ENCODE measurements at regions not wholly inside any gene's neighbourhood (a gene's known extent, or its start where the extent isn't known, plus 50 kb on each side); places are given as distances from the start of the nearest gene placed in this dataset.

- Histone ChIP-seq H3K36me3 (no peaks in the 10 kb centered on the region), H3K4me3 (ENCODE audit: low read depth, low read length) (no peak overlapping the region), H3K4me1 (0 out of 2 replicates have a peak, but pooled peaks cover under 1% of the 10 kb centered on the region), H3K27me3 (no peaks in the 10 kb centered on the region), H3K9me3 (no peaks in the 10 kb centered on the region)
- DNase-seq, result no peak
- TF ChIP-seq CTCF (IDR thresholded peaks at IDR 0.05; ENCODE audit: low read depth, low read length), result no peak
Measured at GRCh38 chr10:118977022-118977599, 52.4 kb upstream of the NANOS1 start.

GRCh38 chr10:118977835-118978234, 51.7 kb upstream of the NANOS1 start:
- no peak overlapping the region for H3K4me3 ChIP-seq (ENCODE audit: low read depth, low read length)
- no peaks in the 10 kb centered on the region for H3K36me3 ChIP-seq
- no peaks in the 10 kb centered on the region for H3K4me1 ChIP-seq
- TF ChIP-seq CTCF (IDR thresholded peaks at IDR 0.05; ENCODE audit: low read depth, low read length), result no peak
- H3K9me3 ChIP-seq, result no peaks in the 10 kb centered on the region
- DNase-seq, result no peak
- H3K27me3 ChIP-seq, result no peaks in the 10 kb centered on the region

- H3K27me3 ChIP-seq, result no peaks in the 10 kb centered on the region
- no peaks in the 10 kb centered on the region for H3K36me3 ChIP-seq
- TF ChIP-seq CTCF (IDR thresholded peaks at IDR 0.05; ENCODE audit: low read depth, low read length), result no peak
- H3K4me3 ChIP-seq (ENCODE audit: low read depth, low read length), result no peak overlapping the region
- H3K9me3 ChIP-seq, result no peaks in the 10 kb centered on the region
- H3K4me1 ChIP-seq, result 0 out of 2 replicates have a peak, but pooled peaks cover under 1% of the 10 kb centered on the region
- DNase-seq, result no peak
Measured at GRCh38 chr10:118978316-118978997, 51.1 kb upstream of the NANOS1 start.

GRCh38 chr10:118978998-118979350, 50.5 kb upstream of the NANOS1 start:
- Histone ChIP-seq H3K4me1 (0 out of 2 replicates have a peak, but pooled peaks cover 3% of the 10 kb centered on the region), H3K27me3 (no peaks in the 10 kb centered on the region), H3K9me3 (no peaks in the 10 kb centered on the region), H3K36me3 (no peaks in the 10 kb centered on the region), H3K4me3 (ENCODE audit: low read depth, low read length) (no peak overlapping the region)
- no peak for DNase-seq
- TF ChIP-seq CTCF (IDR thresholded peaks at IDR 0.05; ENCODE audit: low read depth, low read length), result no peak

- Histone ChIP-seq H3K4me1 (0 out of 2 replicates have a peak, but pooled peaks cover 3% of the 10 kb centered on the region), H3K4me3 (ENCODE audit: low read depth, low read length) (no peak overlapping the region), H3K9me3 (no peaks in the 10 kb centered on the region), H3K27me3 (no peaks in the 10 kb centered on the region), H3K36me3 (no peaks in the 10 kb centered on the region)
- TF ChIP-seq CTCF (IDR thresholded peaks at IDR 0.05; ENCODE audit: low read depth, low read length), result no peak
- no peak for DNase-seq
Measured at GRCh38 chr10:118979661-118980060, 49.9 kb upstream of the NANOS1 start.

Data from BE2C (cell line).